NCI-H1417 (cell line): ENCODE measurements at regions not wholly inside any gene's neighbourhood (a gene's known extent, or its start where the extent isn't known, plus 50 kb on each side); places are given as distances from the start of the nearest gene placed in this dataset.
"Not testable (repeated sequence)": the region's sequence is repeated elsewhere in the genome, so short reads cannot be mapped to it uniquely, and the experiment has no call there.

ENCODE experiments used
- DNase-seq, 3 experiments: peaks; one replicate each; lab custom pipeline; 2025; lab: John Stamatoyannopoulos, UW

- DNase-seq = peak in 1 of 3 experiments; percentile 30
These were observed 125.0 kb upstream of the TLE4 start for GRCh38 chr9:79446523-79447307.

DNA sequence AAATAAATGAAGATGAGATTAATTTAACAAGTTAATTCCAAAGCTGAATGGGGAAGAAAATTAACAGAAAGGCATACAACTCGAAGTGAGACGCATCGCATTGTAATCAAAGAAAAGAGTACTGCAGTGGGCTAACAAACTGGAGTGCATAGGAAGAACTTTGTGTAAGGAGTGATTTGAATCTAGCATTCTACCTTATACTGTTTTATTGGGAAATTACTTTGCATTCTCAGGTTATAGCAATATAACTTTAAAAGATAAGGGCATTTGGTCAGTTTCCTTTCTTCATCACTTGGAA is 124.5 kb upstream of the TLE4 start:
- no peak for DNase-seq

DNA sequence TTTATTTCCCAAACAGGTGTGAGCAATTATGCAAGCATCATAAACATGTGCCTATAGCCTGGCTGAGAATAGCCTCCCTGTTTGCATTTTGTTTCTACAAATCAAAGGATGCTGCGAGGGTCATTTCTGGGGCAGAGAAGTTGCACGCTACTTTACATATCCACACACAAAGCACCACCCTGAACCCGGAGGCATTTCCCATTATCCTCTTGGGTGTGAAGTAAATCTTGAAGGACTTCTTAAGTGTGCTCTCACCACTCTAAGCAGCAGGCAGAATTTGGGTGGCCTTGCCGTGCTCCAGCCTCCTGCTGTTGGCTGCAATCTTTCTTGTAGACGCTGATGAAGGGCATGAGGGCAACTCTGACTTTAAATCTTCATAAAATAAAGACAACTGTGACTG is 124.0 kb upstream of the TLE4 start:
- peak in 1 of 3 experiments; percentile 11 for DNase-seq

GRCh38 chr9:79452265-79452664 is 119.5 kb upstream of the TLE4 start:
- DNase-seq = no peak

GRCh38 chr9:79461712-79462111 is 110.1 kb upstream of the TLE4 start:
- no peak for DNase-seq

- no peak for DNase-seq
These were observed 106.6 kb upstream of the TLE4 start for GRCh38 chr9:79465156-79465555.

DNA sequence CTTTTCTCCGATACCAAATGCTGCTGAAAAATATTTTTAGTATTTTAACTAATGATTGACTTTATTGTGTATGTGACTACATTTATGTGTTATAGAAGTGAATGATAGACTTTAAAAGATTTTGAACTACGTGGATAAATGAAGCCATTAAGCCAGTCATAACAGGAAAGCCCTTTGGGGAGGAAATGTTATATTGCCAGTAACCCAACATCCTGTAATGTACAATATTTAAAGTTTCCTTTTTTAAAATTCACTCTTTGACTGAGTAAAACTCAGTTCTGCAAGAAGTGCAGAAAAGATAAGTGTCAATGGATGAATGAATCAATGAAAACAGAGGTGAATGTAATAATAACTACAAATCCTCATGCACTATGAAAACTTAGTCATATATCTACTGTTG is 102.6 kb upstream of the TLE4 start:
- DNase-seq = no peak

DNA sequence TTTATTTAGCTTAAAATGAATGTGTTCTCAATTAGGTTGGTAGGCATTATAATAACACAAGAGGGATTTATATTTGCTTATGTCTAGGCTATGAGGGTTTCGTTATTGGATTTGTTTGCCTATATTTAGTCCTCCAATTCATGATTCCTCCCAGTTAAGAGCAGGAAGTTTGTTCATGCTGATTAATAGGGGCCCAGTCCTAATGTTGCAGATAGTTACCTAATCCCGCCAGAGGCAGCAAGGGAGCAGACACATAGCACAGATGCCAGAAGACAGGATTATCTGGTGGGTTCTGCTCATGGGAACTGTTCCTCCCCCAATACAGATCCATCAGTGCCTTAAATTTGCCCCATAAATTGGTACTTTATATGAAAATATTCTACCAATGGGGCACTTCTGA is 100.8 kb upstream of the TLE4 start:
- peak in 2 of 3 experiments; percentile 28 to 87 for DNase-seq

- peak in 2 of 3 experiments; percentile 16 to 42 for DNase-seq
These were observed 99.9 kb upstream of the TLE4 start for GRCh38 chr9:79471580-79472543.

GRCh38 chr9:79473704-79474103 is 98.1 kb upstream of the TLE4 start:
- DNase-seq = no peak

DNA sequence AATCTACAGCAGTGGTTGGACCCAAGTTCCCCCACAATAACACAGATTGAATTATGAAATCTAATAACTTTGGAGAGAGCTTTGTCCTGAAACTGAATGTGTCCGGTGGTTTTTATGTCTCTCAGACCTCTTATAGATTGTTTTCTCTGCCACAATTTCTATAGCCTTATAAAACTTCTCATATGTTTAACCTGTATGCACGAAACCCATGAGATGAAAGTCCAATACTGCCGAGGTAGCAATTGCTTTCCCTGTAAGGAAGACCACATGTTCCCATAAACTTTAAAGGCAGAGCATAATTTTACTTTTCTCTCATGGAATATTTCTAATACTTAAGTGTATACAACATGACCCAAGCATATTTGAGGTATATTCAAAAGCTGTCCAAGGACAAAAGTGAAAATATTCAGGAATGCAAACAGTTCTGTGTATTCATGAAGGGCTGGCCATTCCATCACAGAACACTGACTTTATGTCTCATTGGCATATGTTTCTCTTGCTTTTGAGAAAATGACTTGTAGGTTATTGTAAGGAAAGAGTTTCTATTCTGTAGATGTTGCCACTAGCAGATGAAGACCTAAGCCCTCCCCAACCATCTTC is 94.4 kb upstream of the TLE4 start:
- DNase-seq = no peak

DNA sequence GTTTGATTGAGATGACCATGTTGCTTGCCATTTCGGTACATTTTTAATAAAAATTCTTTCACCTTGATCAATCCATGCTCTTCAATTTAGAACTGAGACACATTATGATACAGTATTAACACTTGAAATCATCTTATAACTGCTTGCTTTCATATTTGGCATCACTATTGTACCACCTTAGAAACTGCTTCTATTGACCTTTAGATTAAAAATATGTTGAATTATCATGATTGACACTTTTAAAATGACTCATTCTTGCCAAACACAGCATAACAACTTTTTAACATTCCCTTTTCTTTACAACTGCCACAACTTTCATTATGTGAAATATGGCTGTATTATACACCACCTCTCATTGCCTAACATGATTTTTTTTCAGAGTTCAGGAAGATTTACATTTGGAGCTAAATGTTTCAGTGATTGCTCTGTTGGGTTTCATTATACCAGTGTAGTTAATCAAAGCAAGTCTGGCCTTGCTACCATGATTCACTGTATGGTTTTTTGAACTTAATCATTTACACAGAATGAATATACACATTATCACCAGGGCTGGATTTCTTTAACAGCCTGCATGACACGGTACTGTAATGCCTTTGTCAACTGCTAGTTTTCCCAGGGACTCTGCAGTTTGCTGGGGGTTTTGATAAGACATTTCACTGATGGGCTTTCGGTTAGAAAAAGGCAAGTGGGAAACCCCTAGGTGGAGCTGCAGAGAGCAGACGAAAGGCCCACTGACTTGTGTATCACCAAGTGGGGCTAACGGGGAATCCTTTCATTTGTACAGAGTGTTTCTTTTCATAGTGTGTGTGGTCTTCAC is 93.6 kb upstream of the TLE4 start:
- DNase-seq = peak in 1 of 3 experiments; percentile 39

DNA sequence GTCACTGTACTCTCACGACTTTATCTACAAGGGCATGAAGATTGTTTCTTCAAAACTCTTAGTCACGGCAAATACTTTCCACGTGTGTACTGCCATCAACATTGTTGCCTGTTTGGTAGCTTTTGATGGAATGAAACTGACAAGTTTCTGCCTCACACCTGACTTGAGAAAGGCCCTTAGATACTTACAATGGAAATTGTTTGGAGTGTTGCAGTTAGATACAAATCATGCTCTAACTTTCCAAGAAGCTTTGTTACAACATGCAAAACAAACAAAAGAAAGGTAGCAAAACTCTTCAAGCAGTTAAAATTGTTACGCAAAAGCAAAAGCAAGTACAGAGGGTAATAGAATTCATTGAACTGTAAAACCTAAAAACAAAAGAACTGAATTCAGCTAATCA is 91.1 kb upstream of the TLE4 start:
- DNase-seq = no peak

DNA sequence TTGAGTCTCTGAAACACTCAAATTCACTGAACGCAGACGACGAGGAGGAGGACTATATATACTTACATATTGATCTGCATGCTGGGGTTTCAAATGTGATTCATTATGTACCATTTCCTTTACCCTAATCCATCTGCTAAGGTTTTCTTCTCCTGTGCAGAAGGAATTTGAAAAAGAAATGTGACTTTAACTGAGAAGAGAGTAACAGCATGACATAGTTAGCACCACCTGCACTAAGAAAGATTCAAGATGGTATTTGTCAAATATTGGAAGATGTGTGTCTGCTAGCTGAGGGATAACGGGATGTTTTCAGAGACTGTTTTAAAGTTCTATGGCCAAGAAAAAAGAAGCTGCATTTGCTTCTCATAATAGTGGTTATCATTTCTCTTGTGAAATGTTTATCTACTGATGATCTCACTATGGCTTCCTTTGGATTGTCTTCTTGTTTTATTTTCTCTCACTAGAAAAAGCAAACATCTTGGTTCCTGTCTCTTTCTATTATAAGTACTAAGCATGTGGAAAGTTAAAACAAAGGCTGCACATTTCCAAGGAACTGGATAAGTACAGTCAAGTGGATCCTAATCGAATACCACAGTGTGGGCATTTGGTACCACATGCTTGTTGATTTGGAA is 89.8 kb upstream of the TLE4 start:
- DNase-seq = no peak

- DNase-seq = no peak
These were observed 86.5 kb upstream of the TLE4 start for GRCh38 chr9:79485258-79485657.

- peak in 1 of 3 experiments; percentile 30 for DNase-seq
These were observed 82.3 kb upstream of the TLE4 start for GRCh38 chr9:79489261-79490000.

DNA sequence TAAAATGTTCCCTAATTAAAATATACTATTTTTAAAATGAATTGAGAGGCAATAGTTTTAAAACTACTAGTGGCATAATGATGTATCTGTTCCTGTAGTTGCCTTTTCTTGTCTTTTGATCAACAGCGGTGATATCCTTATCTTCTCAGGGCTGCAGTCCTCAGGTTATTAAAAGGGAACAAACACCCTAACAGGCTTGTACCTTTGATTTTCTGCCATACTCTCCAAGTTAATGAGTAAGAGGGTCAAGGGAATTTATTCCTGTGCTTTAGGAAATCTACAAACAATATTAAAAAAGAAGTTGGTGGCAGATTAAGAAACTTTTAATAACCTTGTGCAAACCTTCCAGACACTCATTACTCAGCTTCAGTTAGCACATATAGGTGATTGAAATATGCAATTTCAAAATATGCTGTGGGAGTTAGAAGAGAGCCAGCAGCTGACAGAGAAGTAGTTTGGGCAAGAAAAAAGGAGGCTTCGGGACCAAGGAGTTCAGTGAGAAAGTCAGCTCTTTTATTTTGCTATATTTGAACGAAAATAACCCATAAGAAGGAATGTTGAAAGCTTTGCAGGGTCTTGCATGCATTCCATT is 81.0 kb upstream of the TLE4 start:
- DNase-seq = no peak

DNA sequence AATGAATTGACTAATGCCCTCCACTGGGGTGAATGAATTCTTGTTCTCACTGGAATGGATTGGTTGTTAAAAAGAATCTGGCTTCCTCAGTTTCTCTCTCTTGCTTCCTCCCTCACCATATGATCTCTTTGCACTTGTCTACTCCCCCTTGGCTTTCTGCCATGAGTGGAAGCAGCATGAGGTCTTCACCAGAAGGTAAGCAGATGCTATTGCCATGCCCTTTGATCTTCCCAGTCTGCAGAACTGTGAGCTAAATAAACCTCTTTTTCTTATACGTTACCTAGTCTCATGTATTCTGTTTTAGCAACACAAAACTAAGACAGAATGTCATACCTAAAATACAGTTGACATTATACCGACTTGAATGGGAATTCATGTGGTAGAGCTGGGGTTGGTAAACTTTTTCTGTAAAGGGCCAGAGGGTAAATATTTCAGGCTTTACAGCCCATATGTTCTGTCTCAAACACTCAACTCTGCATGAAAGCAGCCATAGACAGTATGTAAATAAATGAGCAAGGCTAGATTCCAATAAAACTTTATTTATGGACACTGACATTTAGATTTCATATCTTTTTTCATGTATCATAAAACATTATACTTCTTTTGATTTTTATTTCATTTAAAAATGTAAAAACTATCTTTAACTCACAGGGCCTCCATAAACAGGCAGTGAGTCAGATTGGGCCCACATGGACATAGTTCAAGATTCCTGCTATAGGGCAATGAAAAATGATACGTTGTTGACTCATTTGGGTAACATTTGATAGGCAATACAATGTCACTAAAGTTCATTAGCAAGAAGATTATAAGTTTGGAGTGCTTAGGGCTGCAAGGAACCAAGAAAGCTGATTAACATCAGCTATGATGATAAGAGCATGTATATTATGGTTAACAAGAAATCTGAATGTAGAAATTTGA is 79.4 kb upstream of the TLE4 start:
- DNase-seq = no peak

- DNase-seq = not testable (repeated sequence)
These were observed 71.4 kb upstream of the TLE4 start for GRCh38 chr9:79500196-79500864.
